SK-N-MC (cell line): ENCODE measurements at regions not wholly inside any gene's neighbourhood (a gene's known extent, or its start where the extent isn't known, plus 50 kb on each side); places are given as distances from the start of the nearest gene placed in this dataset.
"Not testable (repeated sequence)": the region's sequence is repeated elsewhere in the genome, so short reads cannot be mapped to it uniquely, and the experiment has no call there.

ENCODE experiments used
- FOXP2 ChIP-seq: optimal IDR thresholded peaks from 2 replicates; pipeline ENCODE3; 2011; ENCODE audit warnings: mild to moderate bottlenecking, moderate library complexity; ENCODE audit not compliant: insufficient read depth; ENCODE audit errors: extremely low read length, control extremely low read depth
- POLR2AphosphoS5 ChIP-seq: IDR thresholded peaks from 2 replicates; pipeline ENCODE4 v1.6.1; 2012; ENCODE audit warnings: mild to moderate bottlenecking, low read depth, low read length, borderline replicate concordance

GRCh38 chr6:135565605-135566004 is 68.1 kb upstream of the AHI1 start:
- not testable (repeated sequence) for TF ChIP-seq FOXP2, POLR2AphosphoS5
